Renal cortex interstitium (tissue), 11 donors: ENCODE measurements at regions not wholly inside any gene's neighbourhood (a gene's known extent, or its start where the extent isn't known, plus 50 kb on each side); places are given as distances from the start of the nearest gene placed in this dataset.

ENCODE experiments used
- DNase-seq, 11 donors: peaks; one replicate each; pipeline ENCODE4 v3.0.0-alpha.2; 2013; ENCODE audit warnings: low read depth in 9 of 11, low spot score in 4 of 11; ENCODE audit errors: extremely low read depth in 1 of 11

DNA sequence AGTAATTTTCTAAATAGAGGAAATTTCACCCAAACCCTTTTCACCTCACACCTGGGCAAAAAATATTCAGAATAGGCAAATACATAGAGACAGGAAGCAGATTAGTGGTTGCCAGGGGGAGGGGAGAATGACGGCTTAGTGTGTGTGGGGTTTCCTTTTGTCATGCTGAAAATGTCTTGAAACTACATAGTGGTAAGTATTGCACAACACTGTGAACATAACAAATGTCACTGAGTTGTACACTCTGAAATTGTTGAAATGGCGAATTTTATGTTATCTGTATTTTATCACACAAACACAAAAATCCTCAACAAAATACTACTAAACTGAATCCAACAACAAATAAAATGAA, 60.7 kb upstream of the PLAC1 start:
- DNase-seq: no peak

DNA sequence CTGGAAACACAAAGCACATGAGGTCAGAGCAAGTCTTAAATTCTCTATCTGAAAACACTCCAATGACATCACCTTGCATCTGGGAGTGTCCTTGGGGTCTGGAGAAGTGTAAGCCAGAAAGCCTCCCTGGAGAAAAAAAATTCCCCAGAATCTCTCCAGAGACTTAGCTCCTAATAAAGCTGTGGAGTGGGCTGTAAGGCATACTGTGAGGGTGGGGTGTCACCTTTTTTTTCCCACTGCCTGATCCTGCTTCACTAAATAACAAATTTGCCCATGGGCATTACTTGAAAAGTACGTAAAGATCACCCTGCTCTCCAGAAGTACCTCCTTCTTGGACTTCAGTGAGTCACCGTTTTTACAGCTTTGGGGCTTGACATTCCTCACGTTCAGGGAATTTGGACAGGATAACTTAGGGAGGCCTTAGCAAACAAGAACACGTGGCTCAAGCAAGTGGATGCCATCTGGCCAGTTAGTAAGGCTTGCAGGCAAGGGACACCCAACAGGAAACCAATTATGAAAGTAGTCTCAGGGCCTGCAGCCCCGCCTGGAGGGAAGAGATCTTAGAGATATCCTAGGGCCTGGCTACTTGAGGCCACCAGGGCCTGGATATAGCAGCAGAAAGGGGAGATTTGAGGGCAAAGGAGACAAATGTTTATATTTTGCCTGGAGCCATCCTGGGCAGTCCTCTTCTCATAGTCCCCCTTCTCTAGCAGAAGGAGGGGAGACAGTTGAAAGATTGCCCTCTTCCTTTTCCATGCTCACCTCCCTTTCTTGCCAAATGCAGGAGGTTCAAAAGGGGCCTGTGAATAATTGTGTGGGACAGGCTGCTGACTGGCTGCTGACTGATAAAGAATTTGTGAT, 60.1 kb upstream of the PLAC1 start:
- no peak for DNase-seq

DNA sequence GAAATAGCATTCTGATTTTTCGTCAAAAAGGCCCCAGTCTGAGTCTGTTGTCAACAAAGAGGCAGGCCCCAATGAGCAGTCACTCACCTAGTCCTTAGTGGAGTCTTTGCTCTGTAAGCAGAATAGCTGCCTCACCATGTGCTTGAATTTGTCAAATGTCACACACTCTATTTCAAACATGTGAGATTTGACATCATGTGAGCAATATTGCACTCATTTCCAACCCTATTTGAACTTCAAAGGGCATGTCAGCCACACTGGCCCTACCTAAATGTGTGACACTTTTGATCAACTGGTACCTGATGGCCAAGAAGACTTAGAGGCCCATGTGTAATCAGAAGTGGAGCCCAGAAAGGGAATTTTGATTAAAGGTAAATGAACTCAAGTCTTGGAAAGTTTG, 59.4 kb upstream of the PLAC1 start:
- DNase-seq: no peak

- DNase-seq: no peak
These were observed 58.3 kb upstream of the PLAC1 start for GRCh38 chrX:134716620-134717012.

DNA sequence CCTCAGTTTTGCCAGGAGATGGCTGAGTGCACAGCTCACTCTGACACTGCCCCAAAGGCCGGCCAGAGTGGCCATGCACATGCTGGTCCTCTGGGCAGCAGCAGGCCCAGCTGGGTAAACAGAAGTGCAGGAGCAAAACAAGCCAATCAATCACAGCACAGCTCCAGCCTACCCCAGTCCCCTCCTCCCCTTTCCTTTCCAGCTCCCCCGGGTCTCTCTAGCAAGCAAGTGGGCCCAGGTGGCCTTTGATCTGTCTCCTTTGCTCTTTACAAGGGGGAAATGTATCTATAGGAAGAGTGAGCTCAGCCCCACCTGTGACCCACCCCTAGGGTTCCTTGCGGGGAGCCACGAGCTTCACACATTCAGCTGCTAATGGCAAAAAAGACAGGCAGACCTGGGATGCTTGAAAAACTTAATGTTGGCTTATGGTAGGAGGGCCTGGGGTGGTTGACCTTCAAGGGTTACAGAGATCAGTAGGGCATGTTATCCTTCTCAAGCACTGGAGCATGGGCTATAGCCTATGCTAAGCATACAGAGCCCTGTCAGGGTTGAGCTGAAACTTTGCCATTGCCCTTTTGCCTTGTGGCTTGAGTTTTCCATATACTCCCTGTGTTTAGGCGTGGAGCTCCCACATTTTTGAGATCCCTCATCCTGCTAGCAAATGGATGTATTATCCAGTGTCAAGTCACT, 57.8 kb upstream of the PLAC1 start:
- no peak for DNase-seq

DNA sequence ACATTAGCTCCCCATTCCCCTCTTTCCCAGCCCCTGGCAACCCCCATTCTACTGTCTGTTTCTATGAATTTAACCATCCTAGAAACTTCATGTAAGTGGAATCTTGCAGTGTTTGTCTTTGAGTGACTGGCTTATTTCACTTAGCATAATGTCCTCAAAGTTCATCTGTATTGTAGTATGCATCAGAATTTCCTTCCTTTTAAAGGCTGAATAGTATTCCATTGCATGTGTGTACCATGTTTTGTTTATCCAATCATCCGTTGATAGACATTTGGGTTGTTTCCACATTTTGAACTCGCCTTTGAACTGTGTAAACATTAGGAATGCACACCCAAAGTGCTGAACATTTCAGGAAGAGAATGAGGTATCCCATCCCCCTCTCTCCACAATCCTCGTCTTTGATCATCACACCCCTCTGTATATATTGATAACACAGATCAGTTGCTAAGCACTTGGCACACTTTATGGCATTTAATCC, 56.4 kb upstream of the PLAC1 start:
- DNase-seq: no peak

GRCh38 chrX:134713618-134714107, 55.4 kb upstream of the PLAC1 start:
- no peak for DNase-seq

DNA sequence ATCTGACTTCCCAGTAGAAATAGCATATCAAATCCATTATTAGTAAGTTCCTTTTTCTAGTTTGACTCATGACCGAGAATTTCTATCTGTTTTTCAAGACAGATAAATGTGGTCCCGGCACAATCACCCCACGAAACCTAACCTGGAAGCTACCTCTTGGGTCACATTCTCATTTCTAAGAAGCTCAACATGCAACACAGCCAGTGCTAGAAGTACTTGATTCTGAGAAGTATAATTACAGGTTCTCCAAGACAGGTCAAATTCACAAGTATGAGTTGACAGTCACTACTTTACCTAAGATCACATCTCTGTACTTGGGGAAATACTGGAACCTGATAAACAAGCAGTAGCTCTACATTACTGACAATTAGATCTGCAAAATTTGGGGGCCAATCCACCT, 54.0 kb upstream of the PLAC1 start:
- DNase-seq: no peak

DNA sequence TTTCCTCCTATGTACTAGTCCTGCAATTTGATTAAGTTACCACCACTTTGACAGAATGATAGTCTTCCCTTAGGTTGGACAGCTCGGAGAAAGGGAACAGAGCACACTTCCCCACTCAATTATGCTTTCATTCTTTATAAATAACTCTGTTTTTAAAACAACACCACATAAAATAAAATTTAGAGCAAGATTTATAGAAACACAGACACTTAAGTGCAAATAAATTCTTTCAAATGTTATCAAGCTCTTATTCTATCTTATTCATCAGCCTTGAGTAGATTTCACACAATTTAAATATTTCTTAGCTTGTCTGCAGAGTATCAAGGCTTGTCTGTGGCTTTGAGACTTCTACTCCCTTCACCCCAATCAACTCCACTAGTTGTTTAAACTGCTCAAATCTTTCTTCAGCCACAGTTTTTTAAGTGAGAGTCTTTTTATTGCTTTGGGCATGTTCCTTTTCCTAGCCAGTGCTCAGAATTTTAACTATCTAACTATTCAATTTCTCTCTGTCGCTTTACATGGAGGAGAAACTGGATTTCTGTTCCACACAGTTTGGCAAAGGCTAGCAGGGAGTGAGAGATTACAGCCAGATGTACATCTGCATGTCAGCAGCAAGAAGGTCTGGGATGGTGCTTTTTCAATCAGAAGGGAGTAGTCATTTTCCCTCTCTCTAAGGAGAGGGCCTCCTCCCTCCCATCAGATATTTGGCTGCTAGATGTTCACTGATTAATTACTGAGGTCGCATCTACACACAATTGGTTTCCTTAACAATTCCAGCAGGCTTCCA, 53.1 kb upstream of the PLAC1 start:
- no peak for DNase-seq
